DOHH2 (cell line): ENCODE measurements at regions not wholly inside any gene's neighbourhood (a gene's known extent, or its start where the extent isn't known, plus 50 kb on each side); places are given as distances from the start of the nearest gene placed in this dataset.

Source experiments
- H3F3A ChIP-seq: fragments of 200-600 bp; sonication (generic), shearing (Covaris generic); 2 replicates; pipeline ENCODE4 v1.6.0; 2016; ENCODE audit warnings: antibody characterized with exemption, mild to moderate bottlenecking; ENCODE audit not compliant: control insufficient read depth, insufficient read depth
- H3K27ac ChIP-seq: fragments of 200-600 bp; sonication (generic); 2 replicates; pipeline ENCODE4 v1.5.1; 2014; ENCODE audit warnings: low read depth, mild to moderate bottlenecking, low read length, moderate library complexity
- H3K27me3 ChIP-seq: fragments of 200-600 bp; sonication (generic); 2 replicates; pipeline ENCODE4 v1.6.1; 2014; ENCODE audit warnings: mild to moderate bottlenecking, low read length, mixed read lengths; ENCODE audit not compliant: control insufficient read depth
- H3K36me3 ChIP-seq: fragments of 200-600 bp; sonication (generic); 2 replicates; pipeline ENCODE4 v1.6.1; 2014; ENCODE audit warnings: mild to moderate bottlenecking, low read length, moderate library complexity, mixed read lengths; ENCODE audit not compliant: control insufficient read depth
- H3K4me1 ChIP-seq: fragments of 200-600 bp; sonication (generic); 2 replicates; pipeline ENCODE4 v1.6.1; 2014; ENCODE audit warnings: mild to moderate bottlenecking, low read length, mixed read lengths; ENCODE audit not compliant: control insufficient read depth
- H3K4me2 ChIP-seq: fragments of 200-600 bp; sonication (generic); 2 replicates; pipeline ENCODE4 v1.6.0; 2014; ENCODE audit warnings: mild to moderate bottlenecking, low read length, moderate library complexity
- H3K4me3 ChIP-seq: fragments of 200-600 bp; sonication (generic); 2 replicates; pipeline ENCODE4 v1.5.1; 2014; ENCODE audit warnings: mild to moderate bottlenecking, low read length, mixed read lengths
- H3K79me2 ChIP-seq: fragments of 200-600 bp; sonication (generic); 2 replicates; pipeline ENCODE4 v1.6.1; 2014; ENCODE audit warnings: mild to moderate bottlenecking, low read length, mixed read lengths; ENCODE audit not compliant: control insufficient read depth
- H3K9me2 ChIP-seq: fragments of 200-600 bp; sonication (generic); replicated peaks from 2 replicates; pipeline ENCODE4 v1.6.1; 2014; ENCODE audit warnings: mild to moderate bottlenecking, low read length, mixed read lengths; ENCODE audit not compliant: control insufficient read depth
- H3K9me3 ChIP-seq: fragments of 200-600 bp; sonication (generic); 2 replicates; pipeline ENCODE4 v1.6.1; 2014; ENCODE audit warnings: antibody characterized with exemption, low read length, mixed read lengths; ENCODE audit not compliant: control insufficient read depth, insufficient read depth
- H4K20me1 ChIP-seq: fragments of 200-600 bp; sonication (generic); 2 replicates; pipeline ENCODE4 v1.6.0; 2014; ENCODE audit warnings: low read depth, mild to moderate bottlenecking, antibody characterized with exemption, low read length, moderate library complexity; ENCODE audit not compliant: control insufficient read depth, insufficient read depth
- CTCF ChIP-seq: fragments of 200-600 bp; sonication (generic); IDR thresholded peaks from one replicate; pipeline ENCODE4 v1.5.1; 2014; ENCODE audit warnings: antibody characterized with exemption, mild to moderate bottlenecking, low read depth, low read length; ENCODE audit not compliant: poor library complexity, severe bottlenecking
- EZH2phosphoT487 ChIP-seq: fragments of 200-600 bp; sonication (generic); IDR thresholded peaks from 2 replicates; pipeline ENCODE4 v1.6.1; 2017; ENCODE audit warnings: borderline replicate concordance, mild to moderate bottlenecking, antibody characterized with exemption, low read length, moderate library complexity, mixed read lengths

GRCh38 chr10:89966211-89966610 lies 264.8 kb downstream of the KIF20B start:
- TF ChIP-seq EZH2phosphoT487, result no peak
- no peak for TF ChIP-seq CTCF
- Histone ChIP-seq H3K9me2 (no peaks in the 10 kb centered on the region), H3K4me1 (no peaks in the 10 kb centered on the region), H3F3A (no peaks in the 10 kb centered on the region), H3K9me3 (no peaks in the 10 kb centered on the region), H3K36me3 (no peaks in the 10 kb centered on the region), H3K4me2 (no peak overlapping the region), H3K79me2 (no peaks in the 10 kb centered on the region), H4K20me1 (no peaks in the 10 kb centered on the region), H3K4me3 (no peak overlapping the region), H3K27ac (no peak overlapping the region), H3K27me3 (no peaks in the 10 kb centered on the region)

GRCh38 chr10:89973326-89973725 lies 271.9 kb downstream of the KIF20B start:
- H3K27me3 ChIP-seq, result no peaks in the 10 kb centered on the region
- no peaks in the 10 kb centered on the region for H3K79me2 ChIP-seq
- H3K9me2 ChIP-seq, result no peaks in the 10 kb centered on the region
- no peaks in the 10 kb centered on the region for H3K9me3 ChIP-seq
- H3K4me1 ChIP-seq, result no peaks in the 10 kb centered on the region
- TF ChIP-seq EZH2phosphoT487 (no peak), CTCF (no peak)
- H3K27ac ChIP-seq, result no peak overlapping the region
- no peak overlapping the region for H3K4me3 ChIP-seq
- no peaks in the 10 kb centered on the region for H3K36me3 ChIP-seq
- no peaks in the 10 kb centered on the region for H4K20me1 ChIP-seq
- no peaks in the 10 kb centered on the region for H3F3A ChIP-seq
- no peak overlapping the region for H3K4me2 ChIP-seq

DNA sequence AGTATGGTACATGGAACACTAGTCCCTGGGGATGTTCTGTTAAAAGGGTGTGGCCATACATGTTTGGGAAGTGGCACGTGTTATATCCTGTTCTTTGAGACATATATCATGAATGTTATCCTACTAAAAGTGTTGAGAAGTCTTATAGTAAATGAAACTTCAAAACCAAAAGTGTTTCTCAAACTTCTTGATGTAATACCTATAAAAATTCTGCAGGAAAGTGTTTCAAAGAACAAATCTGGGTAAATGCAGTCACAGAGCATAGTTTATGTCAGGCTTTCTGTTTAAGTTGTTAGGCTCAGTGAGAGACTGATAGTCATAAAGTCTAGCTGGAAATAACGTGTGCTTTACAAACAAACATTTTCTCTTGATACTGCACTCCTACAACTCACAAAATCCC lies 273.7 kb downstream of the KIF20B start:
- Histone ChIP-seq H4K20me1 (no peaks in the 10 kb centered on the region), H3K27me3 (no peaks in the 10 kb centered on the region), H3K9me3 (no peaks in the 10 kb centered on the region), H3F3A (no peaks in the 10 kb centered on the region), H3K27ac (no peak overlapping the region), H3K4me2 (no peak overlapping the region), H3K4me3 (no peak overlapping the region), H3K9me2 (no peaks in the 10 kb centered on the region), H3K79me2 (no peaks in the 10 kb centered on the region), H3K4me1 (no peaks in the 10 kb centered on the region), H3K36me3 (no peaks in the 10 kb centered on the region)
- TF ChIP-seq CTCF (no peak), EZH2phosphoT487 (no peak)

DNA sequence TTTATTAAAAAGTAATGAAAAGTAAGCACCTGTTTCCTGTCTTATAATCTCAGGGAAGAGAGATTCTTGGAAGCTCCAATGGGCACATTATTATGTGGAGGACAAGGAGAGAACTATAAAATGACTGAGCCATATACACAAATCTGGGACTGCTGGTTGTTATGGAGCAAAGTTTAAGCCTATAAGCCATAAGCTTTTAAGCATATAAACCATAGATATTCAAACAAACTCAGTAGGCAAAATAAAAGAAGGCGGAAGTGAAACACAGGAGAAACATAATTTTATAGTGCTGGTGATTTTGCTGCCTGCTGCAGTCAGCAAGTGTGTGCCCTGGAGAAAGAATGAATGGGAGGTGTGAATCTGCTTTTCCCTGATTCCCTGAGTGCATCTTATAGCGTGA lies 274.4 kb downstream of the KIF20B start:
- Histone ChIP-seq H3K4me3 (no peak overlapping the region), H3K4me1 (no peaks in the 10 kb centered on the region), H3K9me3 (no peaks in the 10 kb centered on the region), H3K9me2 (no peaks in the 10 kb centered on the region), H3F3A (no peaks in the 10 kb centered on the region), H3K4me2 (no peak overlapping the region), H3K27me3 (no peaks in the 10 kb centered on the region), H3K79me2 (no peaks in the 10 kb centered on the region), H4K20me1 (no peaks in the 10 kb centered on the region), H3K36me3 (no peaks in the 10 kb centered on the region), H3K27ac (no peak overlapping the region)
- no peak for TF ChIP-seq EZH2phosphoT487
- TF ChIP-seq CTCF, result no peak
